Epithelial cell of esophagus (primary cell): ENCODE measurements at regions not wholly inside any gene's neighbourhood (a gene's known extent, or its start where the extent isn't known, plus 50 kb on each side); places are given as distances from the start of the nearest gene placed in this dataset.
"Not testable (repeated sequence)": the region's sequence is repeated elsewhere in the genome, so short reads cannot be mapped to it uniquely, and the experiment has no call there.

Experiments
- DNase-seq: peaks from one replicate; pipeline ENCODE4 v3.0.0; 2010; ENCODE audit warnings: low read depth
- H3K4me3 ChIP-seq: 2 replicates; pipeline ENCODE4 v1.5.1; 2011; ENCODE audit warnings: mild to moderate bottlenecking, low read length, control low read depth
- TF ChIP-seq, protein P1 (sequence below): IDR thresholded peaks from 2 replicates; pipeline ENCODE4 v1.5.1; 2011; ENCODE audit warnings: low read depth, mild to moderate bottlenecking, low read length, control low read depth, inconsistent platforms; ENCODE audit not compliant: insufficient read depth; ENCODE audit errors: missing control alignments

DNA sequence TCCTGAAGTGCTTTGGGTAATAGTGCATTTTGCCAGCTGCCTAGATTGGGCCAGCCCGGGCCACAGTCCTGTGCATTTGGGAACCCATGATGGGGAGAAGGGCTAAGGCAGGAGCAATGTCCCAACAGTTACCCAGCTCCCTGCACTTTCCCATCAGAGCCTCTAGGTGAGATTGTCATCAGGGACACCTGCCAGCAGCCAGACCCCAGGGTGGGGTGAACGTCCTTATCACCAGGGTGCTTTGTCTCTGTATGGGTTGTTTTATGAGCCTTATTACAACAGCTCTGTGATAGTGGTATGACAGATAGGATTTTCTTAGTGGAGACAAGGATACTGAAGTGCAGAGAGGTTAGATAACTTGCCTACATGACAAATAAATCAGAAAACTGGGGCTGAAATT lies 365.7 kb downstream of the OSTF1 start:
- no peak for DNase-seq
- TF ChIP-seq, protein P1, sequence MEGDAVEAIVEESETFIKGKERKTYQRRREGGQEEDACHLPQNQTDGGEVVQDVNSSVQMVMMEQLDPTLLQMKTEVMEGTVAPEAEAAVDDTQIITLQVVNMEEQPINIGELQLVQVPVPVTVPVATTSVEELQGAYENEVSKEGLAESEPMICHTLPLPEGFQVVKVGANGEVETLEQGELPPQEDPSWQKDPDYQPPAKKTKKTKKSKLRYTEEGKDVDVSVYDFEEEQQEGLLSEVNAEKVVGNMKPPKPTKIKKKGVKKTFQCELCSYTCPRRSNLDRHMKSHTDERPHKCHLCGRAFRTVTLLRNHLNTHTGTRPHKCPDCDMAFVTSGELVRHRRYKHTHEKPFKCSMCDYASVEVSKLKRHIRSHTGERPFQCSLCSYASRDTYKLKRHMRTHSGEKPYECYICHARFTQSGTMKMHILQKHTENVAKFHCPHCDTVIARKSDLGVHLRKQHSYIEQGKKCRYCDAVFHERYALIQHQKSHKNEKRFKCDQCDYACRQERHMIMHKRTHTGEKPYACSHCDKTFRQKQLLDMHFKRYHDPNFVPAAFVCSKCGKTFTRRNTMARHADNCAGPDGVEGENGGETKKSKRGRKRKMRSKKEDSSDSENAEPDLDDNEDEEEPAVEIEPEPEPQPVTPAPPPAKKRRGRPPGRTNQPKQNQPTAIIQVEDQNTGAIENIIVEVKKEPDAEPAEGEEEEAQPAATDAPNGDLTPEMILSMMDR = no peak
- H3K4me3 ChIP-seq = no peak overlapping the region

DNA sequence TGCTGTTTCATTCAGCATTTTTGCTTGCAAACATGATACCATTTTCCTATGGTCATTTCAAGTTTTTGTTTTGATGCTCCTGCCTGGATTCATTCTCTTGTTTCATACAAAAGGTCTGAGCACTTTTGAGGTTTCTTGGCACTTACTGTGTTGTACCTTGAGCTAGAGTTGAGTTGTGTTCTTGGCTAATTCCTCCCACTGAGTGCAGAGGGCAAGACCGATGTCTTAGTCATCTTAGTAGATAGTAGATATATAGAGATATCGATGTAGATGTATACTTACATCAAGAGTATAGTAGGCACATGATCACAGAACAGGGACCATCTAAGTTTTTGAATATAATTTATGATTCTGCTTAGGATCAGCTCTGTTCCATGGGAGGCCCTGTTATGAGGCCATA lies 366.6 kb downstream of the OSTF1 start:
- no peak overlapping the region for H3K4me3 ChIP-seq
- no peak for DNase-seq
- TF ChIP-seq, protein P1 = no peak

DNA sequence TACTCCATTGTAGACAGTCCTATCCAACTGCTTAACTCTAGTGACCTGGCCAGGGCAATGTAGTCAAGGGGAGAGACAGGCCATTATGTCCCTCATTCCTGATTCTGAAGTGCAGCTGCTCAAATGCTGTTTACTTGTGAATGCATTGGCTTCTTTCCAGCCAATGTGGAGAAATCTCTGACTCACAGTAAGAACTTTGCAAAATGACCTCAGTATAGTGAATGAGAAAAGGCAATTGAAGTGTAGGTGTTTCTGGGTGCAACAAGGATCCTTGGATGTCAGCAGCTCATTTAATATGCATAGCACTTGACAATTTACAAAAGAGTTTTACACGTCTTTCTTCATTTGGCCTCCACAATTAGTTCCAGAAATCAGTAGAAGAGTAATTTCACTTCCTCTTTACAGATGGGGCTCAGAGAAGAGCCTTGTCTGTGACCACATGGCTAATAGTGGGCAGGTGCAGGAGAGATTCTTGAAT lies 367.2 kb downstream of the OSTF1 start:
- TF ChIP-seq, protein P1 = no peak

DNA sequence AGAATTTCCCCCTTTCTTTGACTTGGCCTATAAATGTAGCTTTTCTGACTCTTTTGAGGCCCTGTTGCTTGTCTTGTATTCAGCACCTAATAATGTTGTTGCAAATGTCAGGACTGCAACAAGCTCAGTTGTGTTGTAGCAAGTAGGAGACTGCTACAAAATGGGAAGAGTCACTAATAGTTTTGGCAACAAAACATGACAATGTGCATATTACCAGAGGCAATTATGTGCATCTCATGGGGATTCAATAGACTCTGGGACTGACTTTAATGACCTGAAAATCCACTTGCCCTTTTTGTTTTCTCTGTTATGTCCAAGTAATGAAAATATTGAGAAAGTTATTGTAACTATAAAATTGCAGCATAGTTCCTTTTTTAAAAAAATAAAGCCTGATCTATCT lies 368.4 kb downstream of the OSTF1 start:
- TF ChIP-seq, protein P1 = no peak
- DNase-seq = no peak
- no peak overlapping the region for H3K4me3 ChIP-seq

More for the DNA sequence above, 367.2 kb downstream of the OSTF1 start:
- peak; percentile 59 for DNase-seq
- H3K4me3 ChIP-seq = no peak overlapping the region

DNA sequence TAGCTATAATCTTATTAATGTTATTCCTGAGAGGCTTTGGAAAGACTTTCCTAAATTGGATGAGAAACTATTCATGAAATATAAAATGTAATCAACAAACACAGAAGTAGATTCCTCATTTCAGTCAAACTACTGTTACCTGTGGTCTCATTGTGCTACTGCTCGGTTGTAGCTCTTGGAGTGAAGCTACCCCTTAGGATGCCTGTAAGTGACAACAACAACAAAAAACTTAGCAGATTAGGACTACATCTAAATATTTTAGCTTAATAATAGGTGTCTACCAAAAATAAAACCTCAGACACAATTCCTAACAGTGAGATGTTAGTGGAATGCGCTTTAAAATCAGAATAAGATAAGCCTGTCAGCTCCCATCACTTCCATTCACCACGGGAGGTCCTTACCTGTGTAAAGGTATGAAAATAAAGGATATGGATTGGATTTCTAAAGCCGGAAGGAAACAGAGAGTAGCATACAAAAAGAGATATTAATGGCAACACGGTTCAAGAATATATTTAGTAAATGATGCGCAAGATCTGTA lies 369.2 kb downstream of the OSTF1 start:
- H3K4me3 ChIP-seq = no peak overlapping the region
- DNase-seq = no peak
- TF ChIP-seq, protein P1 = no peak

DNA sequence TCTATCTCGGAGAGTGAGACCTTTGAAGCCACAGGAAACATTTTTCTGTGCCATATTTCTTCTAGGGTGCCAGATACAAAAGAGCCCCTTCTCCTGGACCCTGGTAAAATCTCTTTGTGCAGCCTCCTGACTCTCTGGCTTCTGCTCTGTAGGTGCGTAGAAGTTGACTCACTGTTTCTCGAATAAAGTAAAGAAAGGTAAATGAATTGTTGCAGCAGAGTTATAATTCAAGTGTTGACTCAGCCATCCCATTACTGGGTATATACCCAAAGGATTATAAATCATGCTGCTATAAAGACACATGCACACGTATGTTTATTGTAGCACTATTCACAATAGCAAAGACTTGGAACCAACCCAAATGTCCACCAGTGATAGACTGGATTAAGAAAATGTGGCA lies 371.0 kb downstream of the OSTF1 start:
- not testable (repeated sequence) for H3K4me3 ChIP-seq, DNase-seq

DNA sequence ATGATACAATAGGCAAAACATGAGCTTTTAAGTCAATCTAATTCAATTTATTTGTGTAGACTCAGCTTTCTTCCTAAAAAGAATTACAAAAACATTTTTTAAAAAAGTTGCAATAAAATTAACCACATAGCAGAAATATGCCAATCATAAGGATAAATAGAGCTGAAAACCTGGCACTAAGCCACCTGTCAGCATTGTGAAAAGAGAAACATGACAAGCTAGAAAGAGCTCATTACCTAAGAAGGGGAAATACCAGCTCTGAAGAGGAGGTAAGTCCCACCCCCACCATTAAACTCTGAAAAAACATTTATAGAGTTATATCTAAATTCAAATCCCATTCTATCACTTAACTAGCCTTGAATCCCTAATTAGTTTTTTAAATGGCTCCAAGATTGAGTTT lies 372.9 kb downstream of the OSTF1 start:
- DNase-seq = no peak
- no peak overlapping the region for H3K4me3 ChIP-seq
- TF ChIP-seq, protein P1 = no peak

DNA sequence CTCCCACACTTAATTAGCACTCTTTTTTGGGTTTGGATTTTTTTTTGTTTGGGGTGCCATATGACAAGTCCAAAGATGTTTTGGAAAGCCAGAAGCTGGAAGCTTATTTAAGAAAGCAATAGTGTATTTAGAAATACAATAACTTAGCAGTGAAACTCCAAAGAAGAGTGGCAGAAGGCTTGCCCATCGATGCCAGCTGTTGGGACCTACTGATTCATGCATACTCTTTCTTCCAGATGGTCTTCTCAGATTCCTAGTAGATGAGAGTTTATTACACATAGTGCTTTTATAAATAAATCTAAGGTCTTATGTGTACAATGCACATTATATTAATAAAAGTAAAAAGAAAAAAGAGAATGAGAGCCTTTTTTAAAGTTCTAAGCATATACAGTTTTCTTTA lies 374.6 kb downstream of the OSTF1 start:
- DNase-seq = no peak
- TF ChIP-seq, protein P1 = no peak
- H3K4me3 ChIP-seq = no peak overlapping the region
